Body of pancreas (tissue), 4 donors: ENCODE measurements at regions not wholly inside any gene's neighbourhood (a gene's known extent, or its start where the extent isn't known, plus 50 kb on each side); places are given as distances from the start of the nearest gene placed in this dataset.

Experiments
- POLR2A ChIP-seq, 3 donors: fragments of 450-650 bp; IDR thresholded peaks; one replicate each; pipeline ENCODE4 v1.6.1; 2016; ENCODE audit warnings: antibody characterized with exemption in 3 of 3, mild to moderate bottlenecking in 2 of 3
- TF ChIP-seq, protein P1 (sequence below), 7 experiments: fragments of 450-650 bp in 4 of 7; fragments of 200-600 bp in 3 of 7; sonication (generic) in 3 of 7; IDR thresholded peaks; one replicate each; pipeline ENCODE4 v1.5.1; 2016 to 2019; ENCODE audit warnings: antibody characterized with exemption in 7 of 7

DNA sequence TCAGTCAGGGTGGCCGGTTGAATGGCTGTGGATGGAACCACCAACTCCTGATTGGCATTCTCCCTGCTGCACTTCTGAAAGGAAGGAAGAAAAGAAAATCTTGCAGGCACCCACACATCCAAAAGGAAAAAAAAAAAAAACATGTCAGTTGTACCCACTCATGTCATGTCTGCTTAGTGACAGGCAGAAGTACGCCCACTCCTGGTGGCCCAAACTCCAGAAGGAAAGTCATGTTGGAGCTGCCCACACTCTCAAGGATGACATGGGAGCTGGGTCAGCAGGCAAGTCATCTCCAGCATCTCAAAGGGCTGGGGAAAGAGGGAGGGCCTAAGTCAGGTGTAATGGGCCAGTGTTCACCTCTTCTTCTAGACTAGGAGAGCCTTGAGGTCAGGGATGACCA is 1079.1 kb downstream of the BCL11B start:
- TF ChIP-seq, protein P1, sequence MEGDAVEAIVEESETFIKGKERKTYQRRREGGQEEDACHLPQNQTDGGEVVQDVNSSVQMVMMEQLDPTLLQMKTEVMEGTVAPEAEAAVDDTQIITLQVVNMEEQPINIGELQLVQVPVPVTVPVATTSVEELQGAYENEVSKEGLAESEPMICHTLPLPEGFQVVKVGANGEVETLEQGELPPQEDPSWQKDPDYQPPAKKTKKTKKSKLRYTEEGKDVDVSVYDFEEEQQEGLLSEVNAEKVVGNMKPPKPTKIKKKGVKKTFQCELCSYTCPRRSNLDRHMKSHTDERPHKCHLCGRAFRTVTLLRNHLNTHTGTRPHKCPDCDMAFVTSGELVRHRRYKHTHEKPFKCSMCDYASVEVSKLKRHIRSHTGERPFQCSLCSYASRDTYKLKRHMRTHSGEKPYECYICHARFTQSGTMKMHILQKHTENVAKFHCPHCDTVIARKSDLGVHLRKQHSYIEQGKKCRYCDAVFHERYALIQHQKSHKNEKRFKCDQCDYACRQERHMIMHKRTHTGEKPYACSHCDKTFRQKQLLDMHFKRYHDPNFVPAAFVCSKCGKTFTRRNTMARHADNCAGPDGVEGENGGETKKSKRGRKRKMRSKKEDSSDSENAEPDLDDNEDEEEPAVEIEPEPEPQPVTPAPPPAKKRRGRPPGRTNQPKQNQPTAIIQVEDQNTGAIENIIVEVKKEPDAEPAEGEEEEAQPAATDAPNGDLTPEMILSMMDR (IDR thresholded peaks at IDR 0.05): no peak
- TF ChIP-seq POLR2A (IDR thresholded peaks at IDR 0.05): no peak
